Stimulated activated CD8-positive, alpha-beta memory T cell treated with anti-CD3 and anti-CD28 coated beads, Interleukin-12 subunit alpha, Interleukin-12 subunit beta, amount 100 ng/mL, for 1 hour (primary cell): ENCODE measurements at regions not wholly inside any gene's neighbourhood (a gene's known extent, or its start where the extent isn't known, plus 50 kb on each side); places are given as distances from the start of the nearest gene placed in this dataset.
A peak's percentile ranks its signal among the peaks of the same experiment; 100 is the strongest.

Source experiments
- DNase-seq: peaks from one replicate; pipeline ENCODE4 v3.0.0-alpha.2; 2020; ENCODE audit warnings: low read depth

DNA sequence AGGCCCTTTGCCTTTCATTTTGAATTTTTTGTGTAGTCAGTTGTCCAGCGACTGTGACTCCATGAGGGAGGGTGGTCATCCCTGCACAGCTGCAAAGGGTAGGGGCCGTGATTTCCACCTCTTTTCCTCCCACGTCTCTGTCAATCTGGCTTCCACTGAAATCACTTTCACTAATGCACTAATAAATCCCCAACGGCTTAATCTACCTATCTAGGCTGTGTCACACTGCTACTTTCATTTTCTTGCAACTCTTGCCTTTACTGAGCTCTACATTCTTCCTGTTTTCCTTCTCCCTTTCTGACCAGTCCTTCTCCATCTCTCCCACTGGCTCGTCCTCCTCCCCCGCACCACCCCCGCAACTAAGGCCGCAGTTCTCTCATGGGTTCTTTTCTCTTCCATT is 212.3 kb upstream of the FOXN3 start:
- no peak for DNase-seq

DNA sequence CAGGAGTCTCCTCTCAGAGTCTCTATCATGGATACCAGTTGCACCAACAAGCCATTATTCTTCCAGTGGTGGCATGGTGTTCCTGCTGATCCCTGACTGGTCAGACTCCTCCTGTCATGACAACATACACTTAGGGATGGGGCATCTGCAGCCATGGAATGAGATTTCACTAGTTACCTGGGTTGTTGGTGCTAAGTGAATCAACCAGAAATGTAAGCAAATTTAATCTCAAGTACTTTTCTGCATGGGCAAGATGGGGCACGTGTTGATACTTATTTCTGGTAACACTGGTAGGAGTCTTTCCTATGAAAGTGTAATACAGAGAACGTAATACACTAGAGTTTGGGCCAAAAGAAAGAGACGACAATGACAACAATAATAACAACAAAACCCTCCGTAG is 211.5 kb upstream of the FOXN3 start:
- DNase-seq: no peak

DNA sequence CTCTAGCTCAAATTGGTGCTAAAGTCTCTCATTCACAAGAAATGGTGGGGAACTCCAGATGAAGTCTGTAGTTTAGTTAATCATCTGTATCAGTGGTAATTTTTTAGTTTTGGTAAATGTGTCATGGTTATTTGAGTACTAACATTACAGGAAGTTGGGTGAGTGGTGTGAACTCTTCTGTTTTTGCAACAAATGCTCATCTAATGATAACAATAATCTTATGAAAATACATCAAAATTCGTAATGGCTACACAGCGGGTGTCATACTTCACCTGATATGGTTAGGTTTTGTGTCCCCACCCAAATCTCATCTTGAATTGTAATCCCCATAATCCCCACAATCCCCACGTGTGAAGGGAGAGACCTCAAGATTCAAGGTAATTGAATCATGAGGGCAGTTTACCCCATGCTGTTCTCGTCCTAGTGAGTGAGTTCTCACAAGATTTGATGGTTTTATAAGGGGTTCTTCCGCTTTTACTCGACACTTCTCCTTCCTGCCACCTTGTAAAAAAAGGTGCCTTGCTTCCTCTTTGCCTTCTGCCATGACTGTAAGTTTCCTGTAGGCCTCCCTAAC is 209.3 kb upstream of the FOXN3 start:
- DNase-seq: no peak

DNA sequence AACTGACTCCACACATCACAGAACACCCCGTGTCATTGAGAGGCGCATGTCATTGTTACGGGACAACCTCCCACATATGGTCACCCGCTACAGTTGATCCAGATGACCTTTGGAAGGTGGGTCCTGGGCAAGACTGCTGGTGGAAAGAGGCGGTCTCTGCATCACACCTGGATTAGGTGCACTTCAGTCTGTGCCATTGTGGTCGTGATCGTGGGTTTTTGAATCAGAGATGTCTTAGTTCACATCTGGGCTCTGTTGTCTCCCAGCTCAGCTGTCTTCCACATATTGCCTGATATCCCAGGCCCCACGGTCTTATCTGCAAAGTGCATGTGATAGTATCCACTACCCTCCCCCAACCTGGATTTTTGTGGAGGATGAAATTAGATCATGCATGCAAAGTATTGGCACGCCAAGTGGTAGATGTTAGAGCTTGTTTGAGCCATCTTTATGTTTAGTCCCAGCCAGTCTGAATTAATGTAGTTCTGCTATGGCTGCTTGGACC is 208.7 kb upstream of the FOXN3 start:
- DNase-seq: no peak

DNA sequence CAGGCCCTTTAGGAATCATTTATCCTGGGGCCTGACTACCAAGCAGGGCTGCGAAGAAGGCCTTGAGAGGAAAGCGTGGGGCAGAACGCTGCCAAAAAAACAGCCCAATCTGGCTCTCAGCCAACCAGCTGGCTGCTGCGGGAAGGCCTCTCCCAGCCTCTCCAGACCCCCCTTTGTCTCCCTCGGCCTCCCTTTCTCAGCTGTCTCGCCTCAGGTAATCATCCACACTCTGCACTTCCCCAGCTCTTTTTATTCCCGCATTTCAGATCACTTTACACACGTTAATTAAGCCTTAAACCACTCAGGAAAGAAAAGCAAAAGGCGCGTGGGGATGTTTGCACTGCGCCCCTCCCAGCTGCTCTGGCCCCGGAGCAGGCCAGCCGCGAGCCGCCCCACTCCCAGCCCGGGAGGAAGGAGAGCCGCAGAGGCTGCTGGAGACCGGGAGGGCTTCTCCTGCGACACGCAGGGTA is 208.2 kb upstream of the FOXN3 start:
- no peak for DNase-seq

DNA sequence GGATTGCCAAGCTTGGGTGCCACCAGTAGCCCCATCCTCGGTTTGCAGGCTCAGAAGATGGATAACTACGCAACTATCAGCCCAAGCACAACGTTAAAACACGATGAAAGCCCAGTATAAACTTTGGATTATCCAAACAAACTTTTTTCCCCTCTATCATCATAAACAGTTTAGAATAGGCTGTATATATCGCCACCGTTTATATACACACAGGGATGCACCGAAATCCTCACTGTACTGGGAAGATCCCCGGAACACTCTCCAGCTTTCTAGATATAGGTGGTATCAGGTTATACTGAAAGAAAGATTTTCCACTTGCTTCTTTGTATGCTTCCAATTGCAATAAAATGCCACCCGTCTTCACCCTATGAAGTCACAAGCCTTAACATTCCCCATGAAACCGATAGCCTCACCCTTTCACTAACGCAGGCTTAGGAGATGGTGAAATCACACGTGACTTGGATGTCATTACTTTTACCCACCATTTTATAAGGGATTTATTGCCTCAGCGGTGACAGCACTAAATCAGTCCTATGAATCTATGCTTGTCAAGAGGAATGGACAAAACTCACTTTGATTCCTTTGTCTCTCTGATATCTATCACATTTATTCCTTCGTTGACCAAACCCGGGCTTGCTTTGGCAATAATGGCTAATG is 207.6 kb upstream of the FOXN3 start:
- DNase-seq: no peak

DNA sequence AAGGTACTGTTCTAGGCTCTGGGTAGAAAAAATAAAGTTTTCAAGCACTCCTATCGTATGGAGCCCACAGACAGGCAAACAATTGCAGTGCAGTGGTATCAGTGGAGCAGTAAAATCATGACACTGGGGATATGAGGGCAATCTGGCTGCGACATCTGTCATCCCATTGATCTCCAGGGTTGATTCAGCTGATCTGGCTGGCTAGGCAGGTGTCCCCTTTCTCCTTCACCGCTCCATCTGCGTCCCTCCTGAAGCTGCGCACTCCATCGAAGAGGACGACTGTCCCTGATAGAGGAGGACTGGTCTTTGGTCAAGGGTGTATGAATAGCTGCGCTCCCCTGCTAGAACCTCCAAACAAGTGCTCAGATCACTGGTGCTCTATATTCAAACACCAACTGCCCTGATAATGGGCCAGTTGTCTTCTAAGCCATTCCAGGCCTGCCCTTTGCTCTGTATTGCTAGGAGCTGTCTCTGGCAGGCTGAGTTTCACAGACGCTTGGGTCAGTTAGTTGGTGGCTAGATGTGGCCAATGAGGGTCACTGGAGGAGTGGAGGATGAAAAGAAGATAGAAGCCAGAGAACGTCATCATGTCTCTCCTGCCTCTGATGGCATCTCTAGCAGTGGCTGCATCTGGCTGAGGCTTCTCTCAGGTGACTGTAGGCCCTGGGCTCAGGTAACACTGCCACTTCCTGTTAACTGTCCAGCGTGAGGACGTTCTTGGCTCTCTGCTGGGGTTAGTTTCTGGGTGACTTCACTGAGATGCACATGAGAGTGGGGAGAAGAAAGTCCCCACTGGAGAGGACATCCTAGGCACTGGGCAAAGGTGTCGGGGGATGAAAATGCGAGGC is 205.0 kb upstream of the FOXN3 start:
- DNase-seq: no peak

DNA sequence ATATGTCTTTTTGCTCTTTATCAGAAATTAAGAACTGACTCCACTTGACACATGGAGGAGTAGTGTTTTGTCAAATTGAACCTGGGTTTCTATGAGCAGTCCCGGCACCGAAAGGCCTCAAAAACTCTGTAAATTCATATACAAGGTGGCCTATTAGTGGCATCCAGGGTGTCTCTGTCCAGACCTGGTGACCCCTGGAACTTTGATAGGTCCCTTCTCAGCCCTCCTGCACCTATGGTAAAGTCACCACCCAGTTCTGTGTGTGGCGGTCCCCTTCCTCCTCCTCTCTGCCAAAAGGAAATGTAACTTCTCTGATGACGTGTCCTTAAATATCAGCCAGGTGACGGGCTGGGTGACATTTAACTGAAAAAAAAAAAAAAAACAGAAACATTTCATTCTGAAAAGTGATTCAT is 204.0 kb upstream of the FOXN3 start:
- no peak for DNase-seq

DNA sequence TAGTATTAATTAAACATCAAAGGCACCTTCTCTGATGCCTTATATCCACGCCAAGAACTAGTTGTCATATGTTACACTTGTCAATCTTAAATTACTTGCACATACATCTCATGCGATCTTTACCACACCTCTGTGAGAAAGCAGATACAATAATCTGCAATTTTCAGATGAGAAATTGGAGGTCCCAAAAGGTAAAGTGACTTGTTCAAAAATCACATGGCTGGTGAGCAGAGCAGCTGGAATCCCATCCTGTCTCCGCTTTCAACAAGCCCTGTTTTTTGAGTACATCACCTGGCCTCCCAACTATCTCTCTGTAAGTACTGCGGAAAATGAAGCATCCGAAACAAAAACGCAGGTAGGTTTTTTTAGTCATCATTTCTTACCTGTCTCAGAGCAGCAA is 203.4 kb upstream of the FOXN3 start:
- DNase-seq: no peak

DNA sequence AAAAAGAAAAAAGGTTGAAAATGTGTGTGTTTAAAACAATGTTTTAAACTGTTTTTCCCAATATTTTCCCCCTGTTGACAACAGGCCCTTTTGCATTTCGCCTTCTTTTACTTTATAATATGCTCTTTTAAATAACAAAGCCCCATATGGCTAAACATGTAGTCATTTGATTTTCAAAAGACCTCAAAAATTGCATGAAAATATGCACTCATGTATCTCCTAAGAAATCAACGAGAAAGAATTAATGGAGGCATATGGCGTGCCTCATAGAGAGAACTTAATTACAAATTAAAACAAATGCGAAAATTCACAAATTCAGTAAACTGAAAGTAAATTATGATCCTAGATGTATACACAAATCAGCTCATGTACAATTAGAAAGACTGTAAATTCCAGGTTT is 202.6 kb upstream of the FOXN3 start:
- DNase-seq: no peak

DNA sequence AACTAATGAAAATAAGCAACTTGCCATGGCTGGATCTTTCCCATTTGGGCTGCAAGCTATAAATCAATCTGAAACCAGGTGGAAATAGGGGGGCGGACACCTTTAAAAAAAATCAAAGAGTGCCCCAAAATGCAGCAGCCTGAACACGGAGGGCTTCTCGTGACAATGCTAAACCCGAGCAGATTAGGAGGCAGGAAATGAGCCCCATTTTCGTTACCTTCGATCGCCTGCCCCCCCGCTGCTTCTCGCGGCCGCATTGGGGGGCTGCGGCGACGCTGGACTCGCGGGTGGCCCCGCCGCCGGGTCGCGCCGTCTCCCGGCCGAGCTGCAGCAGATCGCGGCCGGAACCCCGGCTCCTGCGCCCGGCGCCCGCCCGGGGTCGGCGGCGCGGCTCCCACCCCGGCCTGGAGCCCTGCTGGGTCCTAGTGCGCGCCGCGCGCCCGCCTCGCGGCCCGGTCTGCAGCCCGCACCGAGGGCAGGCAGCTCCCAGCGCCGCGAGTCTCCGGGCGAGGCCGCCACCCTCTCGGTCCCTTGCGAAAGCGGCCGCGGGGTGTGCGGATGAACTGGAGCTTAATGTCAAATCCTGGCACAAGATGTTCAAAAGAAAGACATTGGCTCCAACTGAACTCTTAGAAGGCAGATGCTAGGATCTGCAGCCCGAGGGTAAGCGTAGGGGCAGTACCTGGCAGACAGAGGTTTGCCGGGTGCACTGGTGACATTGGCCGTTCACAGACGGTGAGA is 201.9 kb upstream of the FOXN3 start:
- DNase-seq: peak; percentile 37

DNA sequence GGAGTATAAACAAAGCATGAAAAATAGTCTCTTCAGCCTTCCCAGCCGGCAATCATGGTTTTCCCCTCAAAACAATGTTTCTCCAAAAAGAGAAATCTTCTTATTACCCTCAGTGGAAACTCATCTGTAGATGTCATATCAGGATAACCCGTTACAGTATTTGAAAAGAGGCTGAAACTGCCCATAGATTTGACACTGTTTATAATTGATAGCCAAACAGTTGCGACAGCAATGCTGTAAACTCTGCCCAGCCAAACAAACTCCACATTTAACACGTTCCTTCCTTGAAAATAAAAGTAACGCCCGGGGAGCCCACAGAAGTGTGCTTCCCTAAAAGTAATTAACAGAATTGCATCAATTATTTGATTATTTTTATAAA is 201.3 kb upstream of the FOXN3 start:
- no peak for DNase-seq

DNA sequence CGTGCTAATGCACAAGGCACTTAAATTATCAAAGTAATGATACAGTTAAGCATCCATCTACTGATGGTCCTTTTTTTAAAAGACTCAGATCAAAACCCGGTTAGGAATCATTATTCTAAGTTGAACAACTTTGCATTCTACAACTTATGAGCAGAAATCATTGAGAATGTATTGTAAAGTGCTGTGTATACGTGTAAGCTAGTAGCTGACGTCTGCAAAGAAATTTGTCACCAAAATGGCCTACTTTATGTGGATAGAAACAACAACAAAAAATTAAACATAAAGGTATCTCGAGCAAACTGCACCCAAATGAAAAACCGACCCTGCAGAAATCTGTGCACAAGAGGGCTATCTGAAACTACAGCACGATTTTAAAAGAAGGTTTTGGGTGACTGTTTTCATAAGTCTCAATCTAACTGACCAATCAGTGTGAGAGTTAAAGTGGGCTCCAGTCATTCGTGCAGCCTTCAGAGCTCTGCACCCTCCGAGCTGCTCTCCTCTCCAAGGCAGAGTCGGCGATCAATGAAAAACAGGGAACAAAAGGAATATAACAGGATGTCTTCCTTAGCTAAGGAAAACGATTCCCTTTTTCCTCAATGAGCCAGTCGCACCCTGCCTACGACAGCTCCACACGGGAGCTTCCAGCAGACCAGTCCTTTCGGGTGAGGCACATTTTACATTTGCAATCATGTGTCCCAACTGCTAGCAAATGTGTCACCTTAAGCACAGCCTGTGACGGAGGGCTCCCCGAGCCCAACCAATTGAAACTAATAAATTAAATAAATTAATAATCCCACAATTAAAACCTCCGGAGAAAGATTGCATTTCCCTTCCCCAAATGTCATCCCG is 200.7 kb upstream of the FOXN3 start:
- DNase-seq: no peak

DNA sequence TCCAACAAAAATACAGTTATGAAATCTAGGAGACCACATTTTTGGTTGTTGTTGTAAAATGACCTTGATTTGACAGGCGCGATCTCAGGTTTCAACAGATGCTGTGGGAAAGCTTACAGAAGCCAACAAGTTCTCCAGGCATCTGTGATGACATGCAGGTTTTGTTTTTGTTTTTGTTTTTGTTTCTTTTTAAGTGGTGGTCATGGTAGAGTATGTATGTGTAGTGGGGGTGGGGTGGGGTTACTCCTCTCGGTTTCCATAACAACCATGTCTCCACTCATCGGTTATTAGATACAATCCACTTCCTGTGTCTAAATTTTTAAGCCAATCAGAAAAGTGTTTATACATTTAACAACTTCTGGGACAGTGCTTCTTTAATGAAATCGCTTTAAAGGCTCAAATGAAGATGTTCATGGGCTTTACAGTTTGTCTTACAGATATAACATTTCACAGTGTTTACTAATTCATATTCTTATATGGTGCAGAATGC is 199.9 kb upstream of the FOXN3 start:
- no peak for DNase-seq

DNA sequence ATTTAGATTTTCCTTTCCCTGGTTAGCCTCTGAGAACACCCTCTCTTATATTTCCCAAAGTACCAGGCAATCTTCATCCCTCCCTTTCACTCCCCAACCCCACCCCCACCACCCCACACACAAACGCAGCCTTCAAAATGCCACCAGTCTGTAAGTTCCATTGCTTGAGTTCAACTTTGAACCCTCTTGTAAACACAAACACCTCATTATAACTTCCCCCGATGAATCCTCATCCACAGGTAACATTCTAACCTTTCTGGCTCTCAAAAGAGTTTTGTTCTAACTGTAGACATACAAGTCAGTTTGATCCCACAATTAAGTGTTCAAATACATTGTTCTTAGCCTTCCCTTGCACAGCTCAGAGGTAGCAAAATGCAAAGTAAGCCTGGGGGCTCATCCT is 199.4 kb upstream of the FOXN3 start:
- no peak for DNase-seq

DNA sequence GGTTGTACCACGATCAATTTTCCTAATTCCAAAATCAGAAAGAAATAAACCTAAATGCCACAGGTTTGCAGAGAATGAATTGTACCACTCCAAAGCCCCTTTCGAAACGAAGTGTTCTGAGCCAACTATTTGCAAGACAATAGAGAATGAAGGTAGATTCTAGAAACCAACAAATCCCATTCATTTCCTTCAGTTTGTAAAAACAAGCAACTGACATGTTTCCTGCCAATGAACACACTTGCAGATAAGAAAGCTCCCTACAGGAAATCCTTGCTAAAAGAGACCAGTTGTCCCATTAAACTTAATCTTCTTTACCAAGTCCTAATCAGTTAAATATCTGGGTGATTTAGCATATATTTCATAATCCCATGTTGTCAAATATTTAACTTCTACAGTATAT is 198.4 kb upstream of the FOXN3 start:
- no peak for DNase-seq

DNA sequence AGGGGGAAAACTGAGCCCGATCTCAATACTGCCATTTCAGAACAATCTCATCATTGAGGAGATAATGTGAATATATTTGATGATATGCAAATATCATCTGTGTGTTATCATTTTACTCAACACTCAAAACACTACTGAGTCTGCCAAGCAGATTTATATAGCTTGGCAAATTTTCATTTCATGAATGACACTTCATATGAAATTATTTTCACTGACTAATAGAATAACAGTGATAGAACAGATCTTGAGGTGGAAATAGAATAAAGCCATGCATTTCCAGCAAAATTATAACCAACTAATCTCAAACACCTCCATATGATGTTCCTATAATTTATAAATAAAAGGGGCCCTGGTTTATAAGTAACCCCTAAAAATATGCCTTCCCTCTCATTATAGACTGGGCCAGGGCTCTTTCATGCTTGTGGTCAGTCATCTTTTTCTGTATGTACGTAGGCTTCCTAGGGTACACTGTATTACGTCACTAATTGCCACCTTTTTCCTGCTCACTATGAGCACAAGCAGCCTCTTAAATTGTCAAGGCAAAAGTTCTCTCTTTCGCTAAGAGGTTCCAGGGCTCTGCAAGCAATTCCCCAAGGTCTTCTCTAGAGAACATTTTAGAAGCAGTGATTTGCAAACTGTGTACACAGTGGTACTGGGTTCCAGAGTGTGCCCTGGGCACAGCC is 197.1 kb upstream of the FOXN3 start:
- no peak for DNase-seq

DNA sequence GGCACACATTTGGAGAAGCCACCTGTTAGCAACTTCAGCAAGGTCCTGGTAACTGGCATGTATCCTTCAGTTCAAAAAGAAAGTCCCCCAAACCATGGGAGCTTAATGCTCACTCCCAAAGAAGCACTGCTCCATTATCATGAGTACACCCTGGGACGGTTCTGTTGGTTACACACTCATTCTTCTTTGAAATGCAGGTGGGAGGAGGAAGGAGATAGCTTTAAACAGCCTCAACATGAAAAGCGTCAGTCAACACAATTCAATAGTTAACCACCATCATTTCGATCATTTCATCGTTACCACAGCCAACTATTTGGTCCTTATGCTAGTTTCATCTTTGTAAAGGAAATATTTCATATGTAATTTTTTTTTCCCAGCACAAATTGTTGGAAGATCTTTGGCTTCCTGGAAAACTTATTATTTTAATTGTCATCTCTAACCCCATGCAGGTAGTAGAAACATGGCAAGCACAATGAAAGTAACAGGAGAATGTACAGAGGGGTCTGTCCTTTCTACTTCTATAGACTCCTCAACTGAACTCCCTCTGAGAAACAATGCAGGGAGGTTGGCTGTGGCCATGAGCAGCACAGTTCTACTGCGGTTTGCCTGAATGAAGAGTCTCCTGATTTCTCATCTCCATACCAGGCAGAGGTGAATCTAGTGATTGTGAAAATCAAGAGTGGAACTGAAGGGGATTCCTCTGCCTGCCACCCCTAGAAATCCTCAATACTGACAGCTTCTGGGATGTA is 196.4 kb upstream of the FOXN3 start:
- DNase-seq: no peak

DNA sequence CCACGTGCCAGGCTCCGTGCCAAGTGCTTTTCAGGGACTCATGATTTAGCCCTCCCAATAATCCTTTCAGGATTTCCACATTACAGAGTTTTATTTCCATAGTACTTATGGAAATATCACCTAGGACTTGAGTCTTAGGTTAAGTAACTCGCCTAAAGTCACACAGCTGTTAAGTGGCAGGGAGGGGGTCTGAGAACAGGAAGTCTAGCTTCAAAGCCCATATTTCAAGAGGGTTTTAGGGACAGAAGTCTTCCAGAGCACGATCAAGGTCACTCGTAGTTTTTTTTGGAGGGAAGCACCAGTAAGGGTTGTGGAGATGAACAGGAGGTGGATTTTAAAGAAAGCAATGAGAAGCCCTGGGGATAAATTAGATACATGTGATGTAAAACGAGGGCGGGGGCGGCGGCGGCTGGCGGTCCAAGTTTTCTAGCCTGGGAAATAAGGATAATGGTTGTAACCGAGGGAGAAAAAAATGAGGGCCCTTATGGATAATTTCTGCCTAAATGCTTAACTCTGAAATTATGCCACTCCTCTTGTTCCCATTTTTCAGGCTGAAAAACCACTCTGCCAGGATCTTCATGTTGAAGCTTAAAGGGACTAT is 192.6 kb upstream of the FOXN3 start:
- DNase-seq: no peak

DNA sequence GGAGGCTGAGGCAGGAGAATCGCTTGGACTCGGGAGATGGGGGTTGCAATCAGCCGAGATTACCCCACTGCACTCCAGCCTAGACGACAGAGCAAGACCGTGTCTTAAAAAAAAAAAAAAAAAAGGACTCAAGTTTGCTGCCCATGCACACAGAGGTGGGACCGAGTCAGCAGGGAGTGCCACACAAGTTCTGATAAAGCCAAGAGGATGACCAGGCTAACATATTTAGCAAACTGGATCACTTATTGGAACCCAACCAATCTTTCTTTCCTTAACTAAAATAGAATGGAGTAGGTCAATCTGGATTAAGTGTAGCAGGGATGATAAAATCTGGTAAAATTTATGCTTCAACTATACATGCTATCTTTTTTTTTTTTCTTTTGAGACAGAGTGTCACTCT is 190.4 kb upstream of the FOXN3 start:
- DNase-seq: no peak
